ENCODE measurements at regions not wholly inside any gene's neighbourhood (a gene's known extent, or its start where the extent isn't known, plus 50 kb on each side); places are given as distances from the start of the nearest gene placed in this dataset.
A peak's percentile ranks its signal among the peaks of the same experiment; 100 is the strongest.

DNA sequence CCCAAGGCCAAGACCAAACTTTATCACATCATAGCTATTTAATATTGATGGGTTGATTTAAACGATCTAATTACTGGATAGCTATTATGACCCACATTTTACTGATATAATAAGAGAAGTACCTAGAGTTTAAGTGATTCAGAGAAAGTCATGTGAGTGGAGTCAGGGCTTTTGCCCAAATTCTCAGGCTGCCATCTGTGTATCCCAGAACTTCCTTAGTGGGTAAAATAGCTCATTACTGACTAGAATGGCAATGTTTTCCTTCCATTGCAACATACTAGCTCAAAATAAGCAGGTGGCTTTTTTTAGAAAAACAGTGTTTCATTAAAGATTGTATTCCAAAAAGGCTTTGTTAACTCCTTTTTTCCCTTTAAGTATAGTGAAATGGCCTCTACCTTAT is 113.9 kb upstream of the MAF start:
- H3K9me3 Mint-ChIP-seq (ENCODE audit: unreplicated experiment), result no peaks in the 10 kb centered on the region
- no TSS peak for BruUV-seq (replicated peaks)
- no peak overlapping the region for H3K27ac Mint-ChIP-seq (ENCODE audit: low read depth, unreplicated experiment)
- CTCF ChIA-PET, result interaction anchor here (0.6 to 1.4 kb wide), 4 partner anchors 19 to 1029 kb away, joined by 3 read pairs; no protein-coding TSS in a partner anchor
- no peak for TF ChIP-seq CTCF (IDR thresholded peaks at IDR 0.05; ENCODE audit: unreplicated experiment)
- intact Hi-C loops (cut with micrococcal nuclease), result no loop called here
- DNase-seq (ENCODE audit: unreplicated experiment), result no peak
- no peaks in the 10 kb centered on the region for H3K4me1 Mint-ChIP-seq (ENCODE audit: insufficient read depth, unreplicated experiment)
- no peaks in the 10 kb centered on the region for H3K27me3 Mint-ChIP-seq (ENCODE audit: insufficient read depth, unreplicated experiment)
- no peak overlapping the region for H3K4me3 Mint-ChIP-seq (ENCODE audit: unreplicated experiment)
- POLR2A ChIA-PET, result interaction anchor here (1.0 to 2.0 kb wide), 4 partner anchors 33 to 63 kb away, joined by 3 to 6 read pairs (median 4); no protein-coding TSS in a partner anchor
- H3K36me3 Mint-ChIP-seq (ENCODE audit: insufficient read depth, unreplicated experiment), result no peaks in the 10 kb centered on the region

DNA sequence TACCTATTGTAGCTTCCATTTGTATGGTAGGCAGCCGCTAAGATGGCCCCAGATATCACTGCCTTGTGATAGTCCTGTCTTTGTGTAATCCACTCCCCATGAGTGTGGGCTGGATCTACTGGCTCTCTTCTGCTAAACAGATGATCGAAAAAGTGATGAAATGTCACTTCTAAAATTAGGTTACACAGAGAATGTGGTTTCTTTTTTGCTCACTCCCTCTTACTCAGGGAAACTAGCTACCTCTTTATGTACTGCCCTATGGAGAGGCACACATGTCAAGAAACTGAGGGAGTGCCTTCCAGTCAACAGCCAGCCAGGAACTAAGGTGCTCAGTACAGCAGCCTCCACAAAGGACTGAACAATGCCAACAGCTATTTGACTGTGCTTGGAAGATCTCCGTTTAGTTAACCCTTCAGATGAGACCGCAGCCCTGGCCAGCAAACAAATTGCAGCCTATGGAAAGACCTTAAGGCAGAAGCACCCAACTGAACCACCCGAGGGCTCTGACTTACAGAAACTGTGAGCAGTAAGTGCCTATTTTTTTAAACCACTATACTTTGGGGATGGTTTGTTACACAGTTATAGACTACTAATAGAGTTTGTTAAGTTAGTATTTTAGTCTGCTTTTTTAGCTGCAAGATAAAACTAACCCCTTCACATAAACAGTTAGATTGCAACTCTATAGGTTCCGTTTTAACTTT is 113.2 kb upstream of the MAF start:
- ChIA-PET POLR2A (interaction anchor here (1.3 to 2.0 kb wide), 2 partner anchors 55 to 62 kb away, joined by 4 to 6 read pairs; no protein-coding TSS in a partner anchor), CTCF (interaction anchor here (0.6 to 1.4 kb wide), 4 partner anchors 19 to 1029 kb away, joined by 3 read pairs; no protein-coding TSS in a partner anchor)
- no peak for DNase-seq (ENCODE audit: unreplicated experiment)
- H3K4me3 Mint-ChIP-seq (ENCODE audit: unreplicated experiment), result no peak overlapping the region
- H3K36me3 Mint-ChIP-seq (ENCODE audit: insufficient read depth, unreplicated experiment), result no peaks in the 10 kb centered on the region
- H3K27me3 Mint-ChIP-seq (ENCODE audit: insufficient read depth, unreplicated experiment), result no peaks in the 10 kb centered on the region
- H3K9me3 Mint-ChIP-seq (ENCODE audit: unreplicated experiment), result no peaks in the 10 kb centered on the region
- H3K4me1 Mint-ChIP-seq (ENCODE audit: insufficient read depth, unreplicated experiment), result no peaks in the 10 kb centered on the region
- intact Hi-C loops (cut with micrococcal nuclease), result no loop called here
- H3K27ac Mint-ChIP-seq (ENCODE audit: low read depth, unreplicated experiment), result no peak overlapping the region
- BruUV-seq (replicated peaks), result no TSS peak
- TF ChIP-seq CTCF (IDR thresholded peaks at IDR 0.05; ENCODE audit: unreplicated experiment), result no peak

- no peak overlapping the region for H3K27ac Mint-ChIP-seq (ENCODE audit: low read depth, unreplicated experiment)
- POLR2A ChIA-PET, result no interaction called here
Observed at GRCh38 chr16:79712276-79712675, 111.7 kb upstream of the MAF start.

DNA sequence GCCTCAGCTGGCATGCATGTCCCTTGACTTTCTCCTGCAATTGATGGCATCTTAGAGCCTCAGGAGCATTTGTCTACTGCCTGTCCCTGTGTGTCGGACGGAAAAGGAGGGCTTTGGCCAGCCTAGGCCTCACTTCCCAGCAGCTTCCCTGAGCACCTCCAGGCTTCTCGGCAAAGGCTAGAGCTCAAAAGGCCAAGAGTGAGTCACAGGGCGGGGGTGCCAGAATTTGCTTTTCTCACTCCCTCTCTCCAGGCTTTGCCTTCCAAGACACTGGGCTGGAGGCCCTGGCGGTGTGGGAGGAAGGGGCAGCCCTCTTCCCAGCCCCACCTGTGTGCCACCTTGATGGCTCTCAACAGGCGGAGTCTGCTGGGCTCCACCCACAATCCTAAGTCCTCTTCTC is 107.3 kb upstream of the MAF start:
- POLR2A ChIA-PET, result interaction anchor here (0.7 kb wide), 1 partner anchor 85 kb away, joined by 3 read pairs; no protein-coding TSS in a partner anchor
- Mint-ChIP-seq H3K27me3 (ENCODE audit: insufficient read depth, unreplicated experiment) (no peaks in the 10 kb centered on the region), H3K4me1 (ENCODE audit: insufficient read depth, unreplicated experiment) (no peaks in the 10 kb centered on the region), H3K9me3 (ENCODE audit: unreplicated experiment) (no peaks in the 10 kb centered on the region), H3K4me3 (ENCODE audit: unreplicated experiment) (no peak overlapping the region), H3K36me3 (ENCODE audit: insufficient read depth, unreplicated experiment) (no peaks in the 10 kb centered on the region), H3K27ac (ENCODE audit: low read depth, unreplicated experiment) (no peak overlapping the region)
- no TSS peak for BruUV-seq (replicated peaks)
- intact Hi-C loops (cut with micrococcal nuclease), result no loop called here
- DNase-seq (ENCODE audit: unreplicated experiment), result peak; percentile 69
- no peak for TF ChIP-seq CTCF (IDR thresholded peaks at IDR 0.05; ENCODE audit: unreplicated experiment)
- CTCF ChIA-PET, result interaction anchor here (0.6 kb wide), 1 partner anchor 1314 kb away, joined by 3 read pairs; no protein-coding TSS in a partner anchor

More at GRCh38 chr16:79712276-79712675, 111.7 kb upstream of the MAF start:
- H3K9me3 Mint-ChIP-seq (ENCODE audit: unreplicated experiment), result no peaks in the 10 kb centered on the region
- no peak overlapping the region for H3K4me3 Mint-ChIP-seq (ENCODE audit: unreplicated experiment)
- no TSS peak for BruUV-seq (replicated peaks)
- CTCF ChIA-PET, result no interaction called here
- no peak for TF ChIP-seq CTCF (IDR thresholded peaks at IDR 0.05; ENCODE audit: unreplicated experiment)
- intact Hi-C loops (cut with micrococcal nuclease), result no loop called here
- no peaks in the 10 kb centered on the region for H3K36me3 Mint-ChIP-seq (ENCODE audit: insufficient read depth, unreplicated experiment)
- no peak for DNase-seq (ENCODE audit: unreplicated experiment)
- H3K27me3 Mint-ChIP-seq (ENCODE audit: insufficient read depth, unreplicated experiment), result no peaks in the 10 kb centered on the region
- no peaks in the 10 kb centered on the region for H3K4me1 Mint-ChIP-seq (ENCODE audit: insufficient read depth, unreplicated experiment)

All from MCF 10A (cell line).